Progenitor cell of endocrine pancreas (in vitro differentiated cells): ENCODE measurements at regions not wholly inside any gene's neighbourhood (a gene's known extent, or its start where the extent isn't known, plus 50 kb on each side); places are given as distances from the start of the nearest gene placed in this dataset.

ENCODE experiments used
- DNase-seq: peaks from one replicate; pipeline ENCODE4 v3.0.0; 2021; ENCODE audit warnings: low spot score; ENCODE audit not compliant: unreplicated experiment
- H3K27ac Mint-ChIP-seq: 2 replicates; pipeline ENCODE4 v1.8.0; 2021; ENCODE audit warnings: mild to moderate bottlenecking, moderate library complexity, mixed read lengths
- H3K27me3 Mint-ChIP-seq: 2 replicates; pipeline ENCODE4 v1.8.0; 2021; ENCODE audit warnings: mixed read lengths
- H3K36me3 Mint-ChIP-seq: 2 replicates; pipeline ENCODE4 v1.8.0; 2022; ENCODE audit warnings: mixed read lengths; ENCODE audit not compliant: insufficient read depth
- H3K4me1 Mint-ChIP-seq: 2 replicates; pipeline ENCODE4 v1.8.0; 2021; ENCODE audit warnings: low read depth, mixed read lengths
- H3K4me3 Mint-ChIP-seq: 2 replicates; pipeline ENCODE4 v1.8.0; 2021; ENCODE audit warnings: low read depth, mild to moderate bottlenecking, moderate library complexity, mixed read lengths
- H3K9me3 Mint-ChIP-seq: 2 replicates; pipeline ENCODE4 v1.8.0; 2021; ENCODE audit warnings: low read depth, mixed read lengths
- CTCF ChIP-seq: fragments of 200-600 bp; sonication (generic); IDR thresholded peaks from one replicate; pipeline ENCODE4 v1.5.0; 2021; ENCODE audit warnings: antibody characterized with exemption, mild to moderate bottlenecking; ENCODE audit not compliant: unreplicated experiment

- Mint-ChIP-seq H3K27ac (no peak overlapping the region), H3K36me3 (peaks cover 1% of the 10 kb centered on the region), H3K27me3 (peaks cover 3% of the 10 kb centered on the region), H3K4me1 (peaks cover 29% of the 10 kb centered on the region), H3K9me3 (peaks cover 7% of the 10 kb centered on the region), H3K4me3 (no peak overlapping the region)
- TF ChIP-seq CTCF: no peak
- no peak for DNase-seq
These were observed 174.8 kb upstream of the MAN1A1 start for GRCh38 chr6:119524410-119524809.

GRCh38 chr6:119523556-119523955, 174.0 kb upstream of the MAN1A1 start:
- Mint-ChIP-seq H3K27ac (no peak overlapping the region), H3K4me1 (peaks cover 27% of the 10 kb centered on the region), H3K4me3 (no peak overlapping the region), H3K27me3 (peaks cover 3% of the 10 kb centered on the region), H3K36me3 (peaks cover 1% of the 10 kb centered on the region), H3K9me3 (peaks cover 5% of the 10 kb centered on the region)
- TF ChIP-seq CTCF: no peak
- DNase-seq: no peak

- H3K4me1 Mint-ChIP-seq: peaks cover 29% of the 10 kb centered on the region
- H3K27ac Mint-ChIP-seq: peak overlapping the region; percentile 25
- H3K9me3 Mint-ChIP-seq: peaks cover 7% of the 10 kb centered on the region
- no peaks in the 10 kb centered on the region for H3K27me3 Mint-ChIP-seq
- peaks cover 1% of the 10 kb centered on the region for H3K36me3 Mint-ChIP-seq
- no peak overlapping the region for H3K4me3 Mint-ChIP-seq
- no peak for DNase-seq
- TF ChIP-seq CTCF: no peak
These were observed 171.7 kb upstream of the MAN1A1 start for GRCh38 chr6:119521251-119521650.

- Mint-ChIP-seq H3K4me3 (no peak overlapping the region), H3K4me1 (peaks cover 32% of the 10 kb centered on the region), H3K27ac (no peak overlapping the region), H3K9me3 (peaks cover 5% of the 10 kb centered on the region), H3K36me3 (no peaks in the 10 kb centered on the region), H3K27me3 (peaks cover 11% of the 10 kb centered on the region)
- TF ChIP-seq CTCF: no peak
- DNase-seq: no peak
These were observed 167.9 kb upstream of the MAN1A1 start for GRCh38 chr6:119517428-119517827.

GRCh38 chr6:119514345-119514744, 164.8 kb upstream of the MAN1A1 start:
- Mint-ChIP-seq H3K4me3 (no peak overlapping the region), H3K27me3 (peaks cover 11% of the 10 kb centered on the region), H3K36me3 (no peaks in the 10 kb centered on the region), H3K4me1 (peaks cover 20% of the 10 kb centered on the region), H3K9me3 (peaks cover 5% of the 10 kb centered on the region), H3K27ac (no peak overlapping the region)
- DNase-seq: no peak
- no peak for TF ChIP-seq CTCF

- Mint-ChIP-seq H3K4me1 (peaks cover 6% of the 10 kb centered on the region), H3K36me3 (no peaks in the 10 kb centered on the region), H3K4me3 (no peak overlapping the region), H3K9me3 (peaks cover 2% of the 10 kb centered on the region), H3K27ac (no peak overlapping the region), H3K27me3 (peaks cover 16% of the 10 kb centered on the region)
- no peak for DNase-seq
- TF ChIP-seq CTCF: no peak
These were observed 161.5 kb upstream of the MAN1A1 start for GRCh38 chr6:119511024-119511423.
